Fibroblast of skin of right quadriceps (primary cell): ENCODE measurements at regions not wholly inside any gene's neighbourhood (a gene's known extent, or its start where the extent isn't known, plus 50 kb on each side); places are given as distances from the start of the nearest gene placed in this dataset.
"Not testable (repeated sequence)": the region's sequence is repeated elsewhere in the genome, so short reads cannot be mapped to it uniquely, and the experiment has no call there.

Experiments
- DNase-seq: peaks from one replicate; pipeline ENCODE4 v3.0.0-alpha.2; 2013

DNA sequence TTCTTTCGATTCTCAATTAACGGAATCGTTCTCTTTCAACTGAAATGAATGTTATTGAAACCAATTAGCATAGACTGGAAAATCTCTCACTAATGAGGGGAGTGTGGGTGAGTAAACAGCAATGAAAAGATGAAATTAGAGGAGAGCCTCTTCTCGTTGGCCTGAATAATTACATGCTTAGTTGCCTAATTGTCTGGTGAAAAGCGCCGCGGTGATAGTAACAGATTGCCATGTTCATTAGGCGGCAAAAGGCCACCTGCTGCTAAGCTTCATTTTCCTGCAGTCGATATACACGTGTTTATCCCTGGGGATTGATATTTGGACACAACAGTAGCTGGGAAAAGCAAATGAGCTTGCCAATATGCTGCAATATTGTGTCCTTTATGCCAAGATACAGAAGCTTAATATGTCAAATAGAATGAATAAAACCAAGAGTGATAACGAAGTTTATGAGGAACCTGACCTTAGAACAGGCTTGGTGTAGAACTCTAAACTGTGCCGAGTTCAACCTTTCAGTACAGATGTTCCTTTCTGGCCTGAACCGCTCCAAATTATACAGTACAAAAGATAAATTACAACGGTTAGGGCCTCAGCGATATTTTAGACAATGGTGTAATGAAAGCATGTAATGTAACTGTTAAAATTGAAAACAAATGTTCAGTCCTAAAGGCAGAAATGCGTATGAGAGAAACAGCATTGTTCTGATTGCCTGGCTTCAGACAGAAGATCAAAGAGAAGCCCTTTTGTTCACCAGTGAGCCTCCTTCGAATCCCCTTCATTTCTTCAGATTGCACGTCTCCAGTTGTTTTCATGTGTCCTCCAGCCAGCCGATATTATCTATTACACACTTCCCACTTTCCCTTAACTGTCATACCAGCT lies 185.2 kb downstream of the SHOX2 start:
- no peak for DNase-seq

DNA sequence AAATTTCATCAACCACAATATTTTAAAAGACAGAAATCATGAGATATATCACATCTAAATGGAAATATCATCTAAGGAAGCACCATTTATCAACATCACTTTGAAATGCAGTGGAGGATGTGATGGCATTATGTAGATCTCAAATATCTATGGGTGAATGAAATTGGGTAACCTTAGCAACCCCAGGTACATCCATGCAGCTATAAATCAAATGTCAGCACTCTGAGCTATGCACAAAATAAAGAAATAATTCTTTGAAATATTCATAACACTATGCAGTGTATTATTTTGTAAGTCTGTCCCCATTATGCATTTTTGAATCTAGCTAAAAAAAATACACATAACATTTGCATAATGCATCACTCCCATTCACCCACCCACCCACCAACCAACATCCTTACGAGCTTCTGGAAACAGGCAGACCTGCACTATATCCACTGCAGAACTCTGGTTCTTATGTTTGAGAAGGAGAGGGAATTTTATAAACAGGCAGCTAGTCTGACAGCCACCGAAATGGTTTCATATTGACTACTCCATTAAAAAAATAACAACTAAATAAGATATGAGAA lies 186.8 kb downstream of the SHOX2 start:
- no peak for DNase-seq

DNA sequence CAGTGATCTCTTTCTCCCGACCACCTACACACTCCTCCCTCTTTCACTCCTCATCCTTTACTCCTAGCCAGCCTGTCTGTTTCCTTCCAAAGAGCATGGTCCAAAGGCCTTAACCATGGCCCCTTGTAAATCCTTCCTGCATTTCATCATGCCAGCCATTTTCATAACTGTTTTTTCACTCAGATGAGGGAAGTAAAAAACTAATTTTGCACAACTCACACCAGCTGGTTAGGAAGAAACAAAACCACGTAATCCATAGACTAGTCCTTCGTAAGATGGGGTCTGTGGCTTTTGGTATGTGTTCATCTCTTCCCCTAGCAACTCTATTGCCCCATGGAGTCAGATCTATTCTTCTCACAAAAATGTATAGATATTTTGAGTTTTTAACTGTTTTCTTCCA lies 187.8 kb downstream of the SHOX2 start:
- DNase-seq, result no peak

DNA sequence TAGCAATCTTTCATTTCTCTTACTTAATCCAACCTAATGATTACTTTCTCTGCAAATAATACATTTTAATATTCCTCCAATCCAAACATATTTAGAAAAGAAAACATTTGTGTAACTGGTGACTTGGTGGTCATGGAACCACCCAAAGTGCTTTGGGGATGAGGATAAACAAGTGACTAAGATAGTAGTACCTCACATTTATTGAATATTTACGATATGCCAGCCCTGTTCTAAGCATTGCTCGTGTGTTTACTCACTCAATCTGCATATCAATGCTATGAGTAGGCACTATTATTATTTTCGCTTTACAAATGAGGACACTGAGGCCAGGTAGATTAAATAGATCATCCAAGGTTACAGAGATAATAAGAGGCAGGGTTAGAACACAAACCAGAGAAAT lies 189.5 kb downstream of the SHOX2 start:
- DNase-seq, result peak; percentile 20

DNA sequence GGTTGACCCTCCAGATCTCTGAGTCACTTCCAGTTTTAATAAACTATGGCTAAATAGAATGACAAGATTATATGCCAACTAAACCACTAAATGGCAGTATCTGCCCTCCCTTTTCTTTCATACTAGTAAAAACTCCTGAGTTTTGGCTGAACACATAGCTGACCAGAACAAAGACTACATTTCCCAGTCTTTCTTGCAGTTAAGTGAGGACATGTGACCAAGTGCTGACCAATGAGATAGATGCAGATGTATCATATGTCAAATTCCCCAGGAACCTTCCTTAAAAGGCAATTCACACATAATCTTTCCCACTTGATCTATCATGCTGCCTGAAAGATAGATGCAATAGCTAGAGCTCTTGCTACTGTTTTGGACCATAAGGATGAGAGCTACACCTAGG lies 191.3 kb downstream of the SHOX2 start:
- peak; percentile 12 for DNase-seq

DNA sequence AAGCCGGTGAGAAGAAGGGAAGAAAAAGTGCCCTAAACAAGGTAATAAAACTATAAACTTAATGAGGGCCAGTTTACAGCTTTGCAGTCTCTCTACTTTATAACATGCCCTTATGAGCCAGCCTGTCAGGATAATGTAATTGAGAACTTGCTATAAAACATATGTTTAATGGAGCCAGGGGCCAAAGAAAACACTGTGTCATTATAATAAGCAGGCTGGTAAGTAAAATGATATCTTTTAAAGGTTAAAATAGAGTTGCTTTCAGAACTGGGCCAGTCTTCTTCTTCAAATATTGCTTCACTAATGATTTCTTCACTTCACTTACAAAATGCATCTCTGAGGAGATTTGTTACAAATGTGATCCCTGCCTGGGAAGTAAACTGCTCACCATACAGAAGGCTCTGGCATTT lies 192.5 kb downstream of the SHOX2 start:
- DNase-seq, result peak; percentile 45

DNA sequence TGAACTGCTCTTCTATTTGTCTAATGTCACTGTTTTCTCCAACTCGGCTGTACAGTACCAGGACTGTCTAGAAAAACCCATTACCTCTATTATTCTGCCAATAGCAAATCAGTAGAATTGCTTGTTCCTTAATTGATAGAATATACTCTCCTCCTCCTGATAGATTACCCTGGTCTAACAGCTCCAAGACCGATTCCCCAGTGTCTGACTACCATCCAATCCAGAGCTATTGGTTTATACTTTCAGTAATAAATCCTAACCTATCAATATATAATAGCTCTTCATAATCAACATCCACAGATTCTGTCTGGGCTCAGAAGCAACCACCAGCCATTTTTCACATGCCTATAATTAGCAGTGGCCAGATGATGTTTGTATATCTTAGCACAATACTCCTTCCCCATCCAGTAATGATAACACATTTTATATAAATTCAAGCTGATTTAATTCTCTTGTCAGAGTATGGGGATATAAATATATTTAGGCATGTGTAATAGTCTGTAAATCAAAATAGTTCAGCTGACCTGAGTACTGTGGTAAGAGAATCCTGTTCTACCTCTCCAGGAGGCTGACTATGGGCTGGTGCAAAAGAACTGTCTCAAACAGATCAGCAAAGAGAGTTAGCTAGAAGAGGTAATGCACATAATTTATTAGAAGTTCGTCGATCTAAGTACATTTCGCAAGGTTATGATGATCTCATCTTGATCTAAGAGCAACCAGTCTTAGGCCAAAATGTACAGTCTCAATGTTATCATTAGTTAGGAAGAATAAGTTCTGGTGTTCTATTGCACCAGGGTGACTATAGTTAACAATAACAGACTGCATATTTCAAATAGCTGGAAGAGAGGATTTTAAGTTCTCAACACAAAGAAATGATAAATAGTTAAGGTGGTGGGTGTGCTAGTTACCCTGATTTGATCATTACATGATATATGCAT lies 193.4 kb downstream of the SHOX2 start:
- DNase-seq, result peak; percentile 36

DNA sequence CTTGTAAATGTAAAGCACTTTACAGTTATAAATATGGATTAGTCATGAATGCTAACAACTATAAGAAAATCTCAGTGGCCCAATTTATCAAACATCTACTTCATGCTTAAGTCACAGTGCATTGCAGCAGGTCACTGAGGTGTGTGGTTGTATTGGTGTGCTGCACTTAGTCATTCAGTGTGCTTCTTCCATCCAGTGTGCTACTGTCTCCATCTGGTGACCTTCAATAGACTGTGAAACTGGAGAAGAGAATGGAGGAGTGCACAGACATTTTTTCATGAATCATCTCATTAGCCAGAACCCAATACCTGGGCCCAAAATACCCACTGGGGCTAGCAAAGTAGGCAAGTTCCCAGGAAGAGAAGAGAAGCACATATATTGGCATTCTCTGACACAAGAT lies 199.6 kb downstream of the SHOX2 start:
- peak; percentile 58 for DNase-seq

DNA sequence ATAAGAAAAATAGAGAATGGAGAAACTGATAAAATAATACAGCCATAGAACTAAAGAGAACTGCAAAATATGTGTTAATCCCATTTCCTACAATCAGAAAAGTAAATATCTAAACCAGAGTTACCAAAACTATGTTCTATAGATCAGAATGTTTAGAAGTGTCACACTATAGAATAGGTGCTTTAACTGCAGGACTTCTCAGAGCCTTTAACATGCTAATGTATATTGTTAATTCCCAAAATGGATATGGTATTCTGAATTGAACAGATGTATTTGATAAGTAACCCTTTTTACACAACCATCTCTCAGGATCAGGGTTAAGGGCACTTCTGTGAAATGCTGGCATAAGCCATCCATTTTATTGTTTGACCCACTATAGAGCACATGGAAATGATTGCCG lies 200.3 kb downstream of the SHOX2 start:
- no peak for DNase-seq

DNA sequence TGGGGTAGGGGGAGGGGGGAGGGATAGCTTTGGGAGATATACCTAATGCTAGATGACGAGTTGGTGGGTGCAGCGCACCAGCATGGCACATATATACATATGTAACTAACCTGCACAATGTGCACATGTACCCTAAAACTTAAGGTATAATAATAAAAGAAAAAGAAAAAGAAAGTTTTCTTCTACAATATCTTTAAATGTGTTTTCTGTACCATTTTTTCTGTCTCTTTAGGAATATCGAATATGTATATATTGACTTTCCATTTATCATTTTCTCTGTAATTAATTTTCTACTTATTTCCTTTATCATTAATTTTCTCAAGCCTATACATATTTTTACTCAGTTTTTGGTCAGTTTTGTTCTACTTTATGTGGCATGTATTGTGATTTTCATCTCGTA lies 203.5 kb downstream of the SHOX2 start:
- DNase-seq, result not testable (repeated sequence)

DNA sequence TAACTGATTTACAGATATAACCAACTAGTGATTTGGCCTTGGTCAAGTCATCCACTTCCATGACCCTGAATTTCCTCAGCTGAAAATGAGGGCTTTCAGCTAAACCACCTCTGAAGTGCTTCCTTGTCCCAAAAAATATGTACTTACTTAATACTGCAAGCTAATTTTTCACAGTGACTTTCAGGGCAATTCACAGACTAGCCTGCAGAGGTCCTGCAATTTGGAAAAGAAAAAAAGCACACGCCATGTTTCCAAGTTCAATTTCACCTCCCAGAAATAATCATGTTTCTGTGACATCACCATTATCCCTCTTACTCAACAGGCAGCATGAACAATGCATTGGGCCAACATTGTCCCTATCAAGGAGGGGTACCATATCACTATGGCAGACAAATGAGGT lies 218.2 kb downstream of the SHOX2 start:
- no peak for DNase-seq

DNA sequence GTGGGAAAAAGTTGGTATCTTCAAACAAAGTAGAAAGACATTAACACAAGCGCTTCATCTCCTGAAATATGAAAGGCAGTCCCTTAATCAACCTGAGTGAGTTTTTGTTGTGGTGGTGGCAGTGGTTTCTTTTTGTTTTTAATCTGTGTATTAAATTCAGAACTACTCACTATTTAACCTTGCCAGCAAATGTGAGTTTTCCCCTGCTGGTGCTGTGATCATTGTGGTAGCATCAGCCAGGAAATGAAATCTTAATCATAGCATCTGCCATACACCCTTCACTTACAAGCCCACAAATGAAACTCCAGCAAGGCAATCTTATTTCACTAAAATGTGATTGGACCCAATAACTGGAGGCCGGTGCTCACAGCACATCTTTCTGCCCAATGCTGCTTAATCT lies 229.7 kb downstream of the SHOX2 start:
- DNase-seq, result no peak

DNA sequence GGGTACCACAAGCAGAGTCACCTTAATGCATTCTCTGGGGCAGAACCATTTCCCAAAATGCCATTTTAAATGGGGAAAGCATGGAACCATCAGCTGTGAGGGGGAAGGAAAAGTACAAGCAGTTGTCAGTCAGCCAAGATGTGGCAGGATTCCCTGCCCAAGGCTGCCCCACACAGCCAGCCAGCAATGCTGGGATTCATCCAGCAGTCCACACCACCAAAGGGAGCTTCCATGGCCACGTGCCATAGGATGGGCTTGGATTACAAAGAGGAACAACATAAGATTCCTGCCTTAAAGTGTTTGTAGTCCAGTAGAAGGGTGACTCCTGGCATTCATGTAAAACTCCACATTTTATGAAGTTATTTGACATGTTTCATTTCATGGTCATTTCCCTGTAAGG lies 233.3 kb downstream of the SHOX2 start:
- DNase-seq, result peak; percentile 14

DNA sequence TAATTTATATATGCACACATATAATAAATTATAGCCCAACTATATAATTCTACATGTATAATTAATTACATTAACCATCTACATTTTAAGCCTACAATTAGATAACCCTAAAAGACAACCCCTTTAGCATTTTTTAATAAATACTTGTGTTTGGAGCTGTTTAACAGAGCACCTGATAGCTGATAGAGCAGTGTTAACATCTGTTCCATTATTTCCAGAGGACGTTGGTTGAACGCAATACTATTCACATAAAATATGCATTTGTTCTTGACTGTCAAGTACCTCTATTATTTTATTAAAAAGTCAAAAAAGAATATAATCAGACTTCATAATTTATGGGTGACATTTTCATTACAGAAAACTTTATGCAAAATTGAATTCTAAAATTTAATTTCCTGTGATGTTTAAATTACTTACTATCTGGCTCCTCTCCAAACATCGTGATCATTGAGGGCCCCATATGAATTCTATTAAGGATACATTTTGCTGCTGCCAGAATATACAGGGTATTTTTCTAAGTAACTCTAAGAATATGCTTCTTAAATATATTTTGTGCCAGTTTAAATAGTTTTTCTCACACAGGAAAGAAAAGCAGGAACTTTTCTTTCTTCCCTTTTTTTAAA lies 234.3 kb downstream of the SHOX2 start:
- DNase-seq, result no peak

DNA sequence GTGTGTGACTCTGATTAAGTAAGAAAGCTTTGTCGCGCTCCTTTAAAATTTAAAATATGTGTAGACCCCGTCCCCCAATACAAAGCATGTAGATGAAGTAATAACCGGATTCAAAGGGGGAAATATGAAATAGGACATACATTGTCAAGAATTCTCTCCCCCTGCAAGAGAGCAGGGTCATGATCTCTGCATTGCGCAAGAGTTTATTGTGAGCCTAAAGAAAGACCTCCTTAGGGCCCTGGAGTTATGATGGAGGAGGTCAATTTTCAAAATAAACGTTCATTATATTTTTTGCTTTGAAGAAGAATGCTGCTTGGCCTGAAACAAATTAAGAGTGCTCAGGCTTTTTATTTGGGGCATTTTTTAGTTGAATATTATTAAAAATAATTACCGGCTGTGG lies 235.0 kb downstream of the SHOX2 start:
- no peak for DNase-seq

DNA sequence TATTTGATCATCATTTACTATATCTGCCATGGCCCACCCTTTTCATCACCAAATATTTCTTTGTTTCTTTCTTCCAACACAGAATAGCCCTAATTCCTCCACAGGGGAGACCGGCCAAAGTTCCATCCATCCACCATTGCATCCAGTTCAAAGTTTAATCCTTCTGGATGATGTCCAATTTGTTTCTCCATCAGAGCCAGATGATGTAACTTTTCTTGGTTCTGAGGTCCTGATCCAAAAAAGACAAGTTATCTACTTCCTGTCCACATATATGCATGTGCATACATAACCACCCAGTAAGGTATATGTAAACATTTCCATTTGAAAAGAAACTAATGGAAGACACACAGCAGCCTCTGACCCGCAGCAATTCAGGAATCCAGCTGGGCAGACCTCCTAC lies 237.3 kb downstream of the SHOX2 start:
- peak; percentile 19 for DNase-seq

DNA sequence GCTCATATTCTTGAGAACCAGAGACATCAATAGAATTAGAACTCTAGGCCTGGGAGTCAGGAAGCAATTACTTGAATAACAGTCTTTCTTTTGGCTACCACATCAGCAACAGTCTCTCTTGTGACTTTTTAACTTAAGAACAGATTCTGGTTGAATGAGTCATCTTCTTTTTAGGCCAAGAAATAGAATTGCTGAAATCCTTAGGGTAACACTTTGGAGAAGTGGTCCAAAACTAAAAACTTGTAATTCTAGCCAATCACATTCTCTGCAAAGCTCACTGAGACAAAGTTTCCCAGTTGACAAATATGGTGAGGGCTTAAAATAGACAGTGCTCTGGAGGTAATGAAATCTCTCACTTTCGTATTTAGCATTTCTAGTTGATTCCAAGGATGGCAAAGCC lies 238.0 kb downstream of the SHOX2 start:
- peak; percentile 85 for DNase-seq

DNA sequence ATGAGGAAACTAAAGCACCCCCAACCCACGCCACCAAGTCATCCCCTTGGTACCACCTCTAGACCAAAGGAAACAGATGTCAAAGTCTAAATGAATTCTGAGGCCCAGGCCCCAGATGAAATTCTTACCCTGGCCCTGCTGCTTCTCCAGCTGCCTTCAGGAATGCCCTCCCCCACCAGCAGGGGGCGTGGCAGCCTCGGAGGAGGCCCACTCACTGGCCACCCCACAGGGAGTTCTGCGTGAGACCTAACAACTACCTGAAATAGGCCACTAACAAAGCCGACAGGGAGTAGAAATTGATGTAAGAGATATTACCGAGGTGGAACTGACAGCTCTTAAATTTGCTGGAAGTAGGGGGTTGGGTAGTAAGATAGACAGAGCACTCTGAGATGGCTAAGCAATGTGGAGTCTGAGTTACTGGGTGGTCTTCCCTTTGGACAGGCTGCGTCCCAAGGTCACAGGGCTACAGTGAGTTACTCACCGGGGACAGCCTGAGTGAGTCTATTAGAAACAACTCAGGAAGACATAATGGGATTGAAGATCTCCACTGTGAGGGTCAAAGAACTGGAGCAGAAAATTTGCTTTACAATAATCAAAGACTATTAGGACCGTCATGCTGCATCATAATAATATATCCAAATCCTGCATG lies 240.7 kb downstream of the SHOX2 start:
- no peak for DNase-seq

DNA sequence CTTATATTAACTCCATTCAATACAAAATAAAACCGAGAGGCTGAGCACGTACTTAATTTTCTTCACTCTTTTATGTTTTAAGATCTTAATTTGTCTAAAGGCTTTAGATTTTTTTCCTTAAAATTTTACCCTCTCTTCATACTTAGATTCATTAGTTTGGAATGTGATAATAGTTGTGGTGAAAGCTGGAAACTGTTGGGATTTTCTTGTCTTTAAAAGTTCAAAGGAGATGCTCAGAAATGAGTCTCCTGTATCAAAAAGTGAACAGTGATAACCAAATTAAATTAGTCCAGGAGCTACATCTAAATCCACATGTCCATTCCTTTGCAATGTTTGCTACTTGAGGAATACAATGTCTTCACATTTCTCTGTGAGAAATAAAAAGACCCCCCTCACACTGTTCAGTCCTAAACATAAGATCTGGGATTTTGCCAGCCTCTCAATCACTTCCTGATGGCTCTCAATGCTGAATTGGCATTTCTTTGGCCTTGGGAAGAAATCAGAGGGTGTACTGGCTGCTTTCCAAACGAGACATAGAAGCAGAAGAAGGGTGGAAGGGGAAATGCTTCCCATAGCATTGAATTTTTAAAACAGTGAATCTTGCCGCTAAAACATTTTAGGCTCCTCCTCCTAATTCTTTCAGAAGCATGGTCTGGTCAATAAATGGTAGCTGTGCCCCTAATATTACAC lies 245.0 kb downstream of the SHOX2 start:
- DNase-seq, result peak; percentile 53

DNA sequence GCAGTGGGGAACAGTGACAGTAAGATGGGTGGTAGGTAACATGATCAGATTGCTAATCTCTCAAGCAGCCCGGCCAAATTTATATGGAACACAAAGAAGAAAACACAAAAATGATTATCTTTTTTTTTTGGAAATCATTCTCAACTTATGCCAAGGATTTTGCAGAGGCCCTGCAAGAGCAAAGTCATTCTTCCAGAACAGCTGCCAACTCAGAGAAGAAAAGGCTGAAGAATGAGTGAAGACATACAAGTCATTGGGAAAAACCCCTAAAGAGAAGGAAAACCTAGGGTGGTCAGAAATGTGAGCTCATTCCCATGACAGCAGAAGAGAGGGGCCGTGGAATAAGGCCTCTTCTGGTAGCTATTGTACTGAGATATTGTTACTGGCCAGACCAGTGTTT lies 246.7 kb downstream of the SHOX2 start:
- no peak for DNase-seq

DNA sequence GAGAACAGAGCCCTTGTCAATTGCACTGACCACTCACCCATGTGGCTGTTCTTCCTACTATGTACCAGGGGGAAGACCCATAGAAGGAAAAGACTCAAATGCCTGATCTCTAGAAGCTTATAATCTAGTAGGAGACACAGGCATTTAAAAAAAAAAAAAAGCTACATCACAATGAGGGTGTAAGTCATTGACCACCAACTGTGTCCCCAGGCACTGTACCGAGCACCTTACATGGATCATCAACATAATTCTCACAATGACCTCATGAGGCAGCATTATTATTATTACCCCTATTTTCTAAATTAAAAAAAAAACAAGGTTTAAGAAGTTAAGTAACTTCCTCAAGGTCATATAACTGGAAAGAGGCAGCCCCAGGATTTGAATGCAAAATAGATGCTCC lies 247.4 kb downstream of the SHOX2 start:
- DNase-seq, result no peak

DNA sequence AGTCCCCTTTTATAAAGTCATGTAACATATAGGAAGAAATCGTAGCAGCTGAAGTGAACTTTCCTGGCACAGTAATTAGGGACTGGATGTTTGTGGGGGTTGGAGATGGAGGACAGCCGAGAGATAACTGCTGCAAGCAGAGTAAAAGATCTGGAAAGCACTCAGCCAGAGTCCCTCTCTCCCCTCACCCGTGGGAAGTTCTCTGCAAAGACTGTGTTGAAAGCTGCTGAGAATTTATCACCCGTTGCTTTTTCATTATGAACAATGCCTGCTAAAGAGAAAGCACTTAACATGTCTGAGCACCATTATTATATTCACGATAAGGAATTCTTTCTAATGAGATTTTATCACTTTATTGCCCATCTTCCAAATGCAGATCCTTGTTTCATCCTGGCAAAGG lies 248.8 kb downstream of the SHOX2 start:
- peak; percentile 50 for DNase-seq
